Hepatocyte (in vitro differentiated cells): ENCODE measurements at regions not wholly inside any gene's neighbourhood (a gene's known extent, or its start where the extent isn't known, plus 50 kb on each side); places are given as distances from the start of the nearest gene placed in this dataset.

ENCODE experiments used
- DNase-seq: peaks from one replicate; pipeline ENCODE4 v3.0.0-alpha.2; 2016; ENCODE audit warnings: low spot score
- H2AFZ ChIP-seq: fragments of 200-600 bp; sonication (generic); 2 replicates; pipeline ENCODE4 v1.6.0; 2016; ENCODE audit warnings: antibody characterized with exemption, mild to moderate bottlenecking
- H3K27ac ChIP-seq: fragments of 200-600 bp; sonication (generic); 2 replicates; pipeline ENCODE4 v1.5.1; 2016; ENCODE audit warnings: mild to moderate bottlenecking
- H3K27me3 ChIP-seq: fragments of 200-600 bp; sonication (generic); 2 replicates; pipeline ENCODE4 v1.6.1; 2016
- H3K36me3 ChIP-seq: fragments of 200-600 bp; sonication (generic); replicated peaks from 2 replicates; pipeline ENCODE4 v1.5.1; 2016; ENCODE audit warnings: low read depth; ENCODE audit not compliant: insufficient read depth
- H3K4me1 ChIP-seq: fragments of 200-600 bp; sonication (generic); 2 replicates; pipeline ENCODE4 v1.5.1; 2016; ENCODE audit warnings: mild to moderate bottlenecking, moderate library complexity; ENCODE audit not compliant: insufficient read depth
- H3K4me2 ChIP-seq: fragments of 200-600 bp; sonication (generic); 2 replicates; pipeline ENCODE4 v1.6.0; 2016
- H3K4me3 ChIP-seq: fragments of 200-600 bp; sonication (generic); 2 replicates; pipeline ENCODE4 v1.5.1; 2016; ENCODE audit warnings: mild to moderate bottlenecking
- H3K79me2 ChIP-seq: fragments of 200-600 bp; sonication (generic); 2 replicates; pipeline ENCODE4 v1.6.0; 2017; ENCODE audit warnings: mild to moderate bottlenecking
- H3K9me2 ChIP-seq: fragments of 200-600 bp; sonication (generic); replicated peaks from 2 replicates; pipeline ENCODE4 v1.6.0; 2017; ENCODE audit warnings: mild to moderate bottlenecking; ENCODE audit not compliant: insufficient read depth
- H3K9me3 ChIP-seq: fragments of 200-600 bp; sonication (generic); 2 replicates; pipeline ENCODE4 v1.5.1; 2016; ENCODE audit warnings: low read depth, mild to moderate bottlenecking
- H4K20me1 ChIP-seq: fragments of 200-600 bp; sonication (generic); 2 replicates; pipeline ENCODE4 v1.6.0; 2016; ENCODE audit warnings: mild to moderate bottlenecking; ENCODE audit not compliant: insufficient read depth, poor library complexity, severe bottlenecking
- EZH2 ChIP-seq: fragments of 200-600 bp; sonication (generic); IDR thresholded peaks from 2 replicates; pipeline ENCODE4 v1.6.1; 2016; ENCODE audit warnings: antibody characterized with exemption, mild to moderate bottlenecking, borderline replicate concordance
- EZH2phosphoT487 ChIP-seq: fragments of 200-600 bp; sonication (generic); IDR thresholded peaks from one replicate; pipeline ENCODE4 v1.6.1; 2018; ENCODE audit warnings: antibody characterized with exemption, mild to moderate bottlenecking, low read depth, moderate library complexity; ENCODE audit not compliant: unreplicated experiment, severe bottlenecking
- WGBS: methylation state at CpG from one replicate; pipeline ENCODE4 v1.1.6; 2016; ENCODE audit warnings: low lambda C conversion rate; ENCODE audit errors: missing lambda C conversion rate; 5-methylcytosine and 5-hydroxymethylcytosine counted together
- TF ChIP-seq, protein P1 (sequence below): fragments of 200-600 bp; sonication (generic); IDR thresholded peaks from 2 replicates; pipeline ENCODE4 v1.5.1; 2016; ENCODE audit warnings: antibody characterized with exemption, mild to moderate bottlenecking; ENCODE audit not compliant: poor library complexity

GRCh38 chr10:43968961-43969360, 320.3 kb upstream of the ZNF32 start:
- no peak for DNase-seq
- Histone ChIP-seq H3K36me3 (no peaks in the 10 kb centered on the region), H2AFZ (no peak overlapping the region), H3K9me2 (no peaks in the 10 kb centered on the region), H3K27ac (no peak overlapping the region), H4K20me1 (no peaks in the 10 kb centered on the region), H3K4me1 (no peaks in the 10 kb centered on the region), H3K27me3 (no peaks in the 10 kb centered on the region), H3K4me2 (no peak overlapping the region), H3K9me3 (no peaks in the 10 kb centered on the region), H3K79me2 (no peaks in the 10 kb centered on the region), H3K4me3 (no peak overlapping the region)
- 81% methylated on average over 14 of the region's 14 CpGs for WGBS
- TF ChIP-seq EZH2 = no peak
- TF ChIP-seq, protein P1, sequence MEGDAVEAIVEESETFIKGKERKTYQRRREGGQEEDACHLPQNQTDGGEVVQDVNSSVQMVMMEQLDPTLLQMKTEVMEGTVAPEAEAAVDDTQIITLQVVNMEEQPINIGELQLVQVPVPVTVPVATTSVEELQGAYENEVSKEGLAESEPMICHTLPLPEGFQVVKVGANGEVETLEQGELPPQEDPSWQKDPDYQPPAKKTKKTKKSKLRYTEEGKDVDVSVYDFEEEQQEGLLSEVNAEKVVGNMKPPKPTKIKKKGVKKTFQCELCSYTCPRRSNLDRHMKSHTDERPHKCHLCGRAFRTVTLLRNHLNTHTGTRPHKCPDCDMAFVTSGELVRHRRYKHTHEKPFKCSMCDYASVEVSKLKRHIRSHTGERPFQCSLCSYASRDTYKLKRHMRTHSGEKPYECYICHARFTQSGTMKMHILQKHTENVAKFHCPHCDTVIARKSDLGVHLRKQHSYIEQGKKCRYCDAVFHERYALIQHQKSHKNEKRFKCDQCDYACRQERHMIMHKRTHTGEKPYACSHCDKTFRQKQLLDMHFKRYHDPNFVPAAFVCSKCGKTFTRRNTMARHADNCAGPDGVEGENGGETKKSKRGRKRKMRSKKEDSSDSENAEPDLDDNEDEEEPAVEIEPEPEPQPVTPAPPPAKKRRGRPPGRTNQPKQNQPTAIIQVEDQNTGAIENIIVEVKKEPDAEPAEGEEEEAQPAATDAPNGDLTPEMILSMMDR = no peak

GRCh38 chr10:43968076-43968475, 319.4 kb upstream of the ZNF32 start:
- no peaks in the 10 kb centered on the region for H3K9me2 ChIP-seq
- 94% methylated on average over 1 of the region's 1 CpG for WGBS
- H3K4me3 ChIP-seq = no peak overlapping the region
- no peak for DNase-seq
- H3K4me1 ChIP-seq = no peaks in the 10 kb centered on the region
- H3K79me2 ChIP-seq = no peaks in the 10 kb centered on the region
- TF ChIP-seq, protein P1 = no peak
- no peak for TF ChIP-seq EZH2
- TF ChIP-seq EZH2phosphoT487 = no peak
- H2AFZ ChIP-seq = no peak overlapping the region
- H3K27ac ChIP-seq = no peak overlapping the region
- H3K36me3 ChIP-seq = no peaks in the 10 kb centered on the region
- no peaks in the 10 kb centered on the region for H3K27me3 ChIP-seq
- H3K4me2 ChIP-seq = no peak overlapping the region
- no peaks in the 10 kb centered on the region for H4K20me1 ChIP-seq
- H3K9me3 ChIP-seq = no peaks in the 10 kb centered on the region

GRCh38 chr10:43966571-43966965, 317.9 kb upstream of the ZNF32 start:
- DNase-seq = no peak
- H3K27ac ChIP-seq = no peak overlapping the region
- H3K9me3 ChIP-seq = no peaks in the 10 kb centered on the region
- H3K4me1 ChIP-seq = no peaks in the 10 kb centered on the region
- H2AFZ ChIP-seq = no peak overlapping the region
- TF ChIP-seq EZH2 (no peak), EZH2phosphoT487 (no peak)
- TF ChIP-seq, protein P1 = no peak
- H3K36me3 ChIP-seq = no peaks in the 10 kb centered on the region
- H3K79me2 ChIP-seq = no peaks in the 10 kb centered on the region
- no peak overlapping the region for H3K4me2 ChIP-seq
- H3K27me3 ChIP-seq = no peaks in the 10 kb centered on the region
- H3K9me2 ChIP-seq = no peaks in the 10 kb centered on the region
- H3K4me3 ChIP-seq = no peak overlapping the region
- no peaks in the 10 kb centered on the region for H4K20me1 ChIP-seq
- WGBS = 98% methylated on average over 3 of the region's 3 CpGs

DNA sequence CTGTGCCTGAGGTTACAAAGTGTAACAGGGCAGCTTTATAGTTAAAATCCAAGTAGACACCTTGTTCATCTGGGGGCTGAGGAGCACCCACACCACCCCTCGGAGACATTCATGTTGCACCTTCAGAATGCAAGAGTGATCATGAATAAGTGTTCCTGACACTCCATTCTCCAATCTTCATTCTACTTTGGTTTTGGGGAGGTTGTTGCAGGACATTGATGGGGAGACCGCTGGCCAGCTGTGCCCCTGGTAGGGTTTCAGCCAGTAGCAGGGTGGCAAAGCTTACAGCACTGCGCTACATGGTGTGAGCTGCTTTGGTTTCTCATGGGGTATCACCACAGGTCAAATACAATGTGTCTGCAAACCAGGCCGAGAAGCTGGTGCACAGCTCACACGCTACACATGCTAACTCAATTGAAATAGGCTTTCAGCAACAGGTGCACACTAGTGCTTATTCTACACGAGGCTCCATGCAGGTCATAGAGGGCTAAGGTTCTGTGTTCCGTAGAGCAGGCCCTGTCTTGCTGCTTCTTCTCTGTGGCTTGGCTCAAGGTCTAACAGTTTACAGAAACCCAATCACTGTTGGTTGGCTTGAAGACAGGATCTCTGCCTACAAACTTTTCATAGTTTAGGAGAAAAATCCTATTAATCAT, 317.4 kb upstream of the ZNF32 start:
- no peaks in the 10 kb centered on the region for H3K4me1 ChIP-seq
- H2AFZ ChIP-seq = no peak overlapping the region
- H3K27me3 ChIP-seq = no peaks in the 10 kb centered on the region
- H3K4me3 ChIP-seq = no peak overlapping the region
- H3K9me2 ChIP-seq = no peaks in the 10 kb centered on the region
- no peak overlapping the region for H3K4me2 ChIP-seq
- no peak for DNase-seq
- 93% methylated on average over 7 of the region's 7 CpGs for WGBS
- no peaks in the 10 kb centered on the region for H3K79me2 ChIP-seq
- H3K36me3 ChIP-seq = no peaks in the 10 kb centered on the region
- H4K20me1 ChIP-seq = no peaks in the 10 kb centered on the region
- TF ChIP-seq, protein P1 = no peak
- no peak for TF ChIP-seq EZH2
- TF ChIP-seq EZH2phosphoT487 = no peak
- no peaks in the 10 kb centered on the region for H3K9me3 ChIP-seq
- H3K27ac ChIP-seq = no peak overlapping the region
